ENCODE measurements at regions not wholly inside any gene's neighbourhood (a gene's known extent, or its start where the extent isn't known, plus 50 kb on each side); places are given as distances from the start of the nearest gene placed in this dataset.

- TF ChIP-seq, protein P1, sequence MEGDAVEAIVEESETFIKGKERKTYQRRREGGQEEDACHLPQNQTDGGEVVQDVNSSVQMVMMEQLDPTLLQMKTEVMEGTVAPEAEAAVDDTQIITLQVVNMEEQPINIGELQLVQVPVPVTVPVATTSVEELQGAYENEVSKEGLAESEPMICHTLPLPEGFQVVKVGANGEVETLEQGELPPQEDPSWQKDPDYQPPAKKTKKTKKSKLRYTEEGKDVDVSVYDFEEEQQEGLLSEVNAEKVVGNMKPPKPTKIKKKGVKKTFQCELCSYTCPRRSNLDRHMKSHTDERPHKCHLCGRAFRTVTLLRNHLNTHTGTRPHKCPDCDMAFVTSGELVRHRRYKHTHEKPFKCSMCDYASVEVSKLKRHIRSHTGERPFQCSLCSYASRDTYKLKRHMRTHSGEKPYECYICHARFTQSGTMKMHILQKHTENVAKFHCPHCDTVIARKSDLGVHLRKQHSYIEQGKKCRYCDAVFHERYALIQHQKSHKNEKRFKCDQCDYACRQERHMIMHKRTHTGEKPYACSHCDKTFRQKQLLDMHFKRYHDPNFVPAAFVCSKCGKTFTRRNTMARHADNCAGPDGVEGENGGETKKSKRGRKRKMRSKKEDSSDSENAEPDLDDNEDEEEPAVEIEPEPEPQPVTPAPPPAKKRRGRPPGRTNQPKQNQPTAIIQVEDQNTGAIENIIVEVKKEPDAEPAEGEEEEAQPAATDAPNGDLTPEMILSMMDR (IDR thresholded peaks at IDR 0.05), result no peak
- TF ChIP-seq POLR2A (IDR thresholded peaks at IDR 0.05), result no peak
These were observed 1030.1 kb upstream of the GRIA3 start for GRCh38 chrX:122154019-122154418.
